Transverse colon (tissue), 4 donors: ENCODE measurements at regions not wholly inside any gene's neighbourhood (a gene's known extent, or its start where the extent isn't known, plus 50 kb on each side); places are given as distances from the start of the nearest gene placed in this dataset.

ENCODE experiments used
- DNase-seq: peaks from one replicate; pipeline ENCODE4 v3.0.0-alpha.2; 2019
- H3K27ac ChIP-seq, 4 donors: fragments of 200-600 bp; sonication (generic); 2 replicates each; pipeline ENCODE4 v1.5.1; 2016 to 2018; ENCODE audit warnings: inconsistent platforms in 4 of 4
- H3K27me3 ChIP-seq: fragments of 200-600 bp; sonication (generic); 2 replicates; pipeline ENCODE4 v1.5.1; 2017; ENCODE audit warnings: inconsistent platforms
- H3K36me3 ChIP-seq, 4 donors: fragments of 200-600 bp; sonication (generic); 2 replicates each; pipeline ENCODE4 v1.5.1; 2017 to 2019; ENCODE audit warnings: inconsistent platforms in 4 of 4
- H3K4me1 ChIP-seq, 4 donors: fragments of 200-600 bp; sonication (generic); 2 replicates each; pipeline ENCODE4 v1.5.1; 2017 to 2020; ENCODE audit warnings: inconsistent platforms in 4 of 4
- H3K4me3 ChIP-seq, 4 donors: fragments of 200-600 bp; sonication (generic); 1 replicate in 1 of 4; 2 replicates in 3 of 4; pipeline versions ENCODE4 v1.5.1 to v1.6.1; 2017 to 2019; ENCODE audit warnings: inconsistent platforms in 4 of 4
- H3K9me3 ChIP-seq, 2 donors: fragments of 200-600 bp; sonication (generic); 2 replicates each; pipeline ENCODE4 v1.5.1; 2017 to 2019; ENCODE audit warnings: inconsistent platforms in 2 of 2
- CTCF ChIP-seq, 5 experiments: fragments of 200-600 bp in 3 of 5; fragments of 450-650 bp in 2 of 5; sonication (generic) in 3 of 5; IDR thresholded peaks; 1 replicate in 2 of 5; 2 replicates in 3 of 5; pipeline ENCODE4 v1.5.1; 2016 to 2017; ENCODE audit warnings: antibody characterized with exemption in 5 of 5, inconsistent platforms in 3 of 5, mild to moderate bottlenecking in 2 of 5, moderate library complexity in 1 of 5
- EP300 ChIP-seq: sonication (generic); formaldehyde crosslinking; IDR thresholded peaks from one replicate; pipeline ENCODE4 v1.6.1; 2017; ENCODE audit warnings: antibody characterized with exemption, low read depth
- POLR2A ChIP-seq: fragments of 450-650 bp; IDR thresholded peaks from one replicate; pipeline ENCODE4 v1.6.1; 2016; ENCODE audit warnings: antibody characterized with exemption, mild to moderate bottlenecking, moderate library complexity
- POLR2AphosphoS5 ChIP-seq, 3 donors: sonication (generic); formaldehyde crosslinking; IDR thresholded peaks; one replicate each; pipeline ENCODE4 v1.6.1; 2016; ENCODE audit warnings: antibody characterized with exemption in 3 of 3
- WGBS, 2 donors: methylation state at CpG; one replicate each; pipeline ENCODE4 v1.1.5; 2018; ENCODE audit warnings: low coverage in 1 of 2; 5-methylcytosine and 5-hydroxymethylcytosine counted together
- in situ Hi-C, 4 donors: fragments of 200-750 bp; cut with MboI; loops; one replicate each; pipeline versions ENCODE4 v1.15.0 to v1.15.1; 2017; ENCODE audit warnings: low sequenced_read_pairs in 3 of 4, low pct_ligation_motif_present in 1 of 4, low pct_unique_long_range_greater_than_20kb in 1 of 4
- intact Hi-C: fragments of 100-400 bp; cut with DNase I; formaldehyde crosslinking; loops from one replicate; pipeline ENCODE4 v1.15.1; 2023; ENCODE audit warnings: low total_unique reads

GRCh38 chr13:39803156-39803555, 147.7 kb downstream of the COG6 start:
- DNase-seq = no peak
- TF ChIP-seq EP300 = no peak
- TF ChIP-seq POLR2AphosphoS5 (IDR thresholded peaks at IDR 0.05) = no peak
- no peak for TF ChIP-seq POLR2A
- TF ChIP-seq CTCF (IDR thresholded peaks at IDR 0.05) = no peak
- Histone ChIP-seq H3K4me1 (no peaks in the 10 kb centered on the region), H3K36me3 (no peaks in the 10 kb centered on the region), H3K27ac (no peak overlapping the region), H3K27me3 (no peaks in the 10 kb centered on the region), H3K4me3 (no peak overlapping the region), H3K9me3 (no peaks in the 10 kb centered on the region)
- in situ Hi-C loops = no loop called here
- WGBS, 2 donors = 33 to 40% methylated on average over 2 of the region's 2 CpGs
- intact Hi-C loops = no loop called here

GRCh38 chr13:39803851-39804250, 148.4 kb downstream of the COG6 start:
- in situ Hi-C loops = no loop called here
- Histone ChIP-seq H3K36me3 (no peaks in the 10 kb centered on the region), H3K27ac (no peak overlapping the region), H3K9me3 (no peaks in the 10 kb centered on the region), H3K27me3 (no peaks in the 10 kb centered on the region), H3K4me1 (no peaks in the 10 kb centered on the region), H3K4me3 (no peak overlapping the region)
- no peak for TF ChIP-seq POLR2A
- no peak for TF ChIP-seq EP300
- no peak for TF ChIP-seq POLR2AphosphoS5 (IDR thresholded peaks at IDR 0.05)
- no peak for TF ChIP-seq CTCF (IDR thresholded peaks at IDR 0.05)
- 71 to 83% methylated on average over 1 of the region's 1 CpG for WGBS, 2 donors
- intact Hi-C loops = no loop called here
- DNase-seq = no peak

- no peak overlapping the region for H3K27ac ChIP-seq
- no peak overlapping the region for H3K4me3 ChIP-seq
- intact Hi-C loops (no loop called here), in situ Hi-C loops (no loop called here)
- TF ChIP-seq POLR2A (no peak), CTCF (IDR thresholded peaks at IDR 0.05) (no peak), EP300 (no peak), POLR2AphosphoS5 (IDR thresholded peaks at IDR 0.05) (no peak)
- no peaks in the 10 kb centered on the region for H3K4me1 ChIP-seq
- DNase-seq = no peak
- no peaks in the 10 kb centered on the region for H3K36me3 ChIP-seq
- WGBS, 2 donors = 72 to 80% methylated on average over 5 of the region's 5 CpGs
- H3K27me3 ChIP-seq = no peaks in the 10 kb centered on the region
- H3K9me3 ChIP-seq = no peaks in the 10 kb centered on the region
Measured at GRCh38 chr13:39804332-39805210, 149.1 kb downstream of the COG6 start.

GRCh38 chr13:39809466-39809865, 154.0 kb downstream of the COG6 start:
- no peak overlapping the region for H3K27ac ChIP-seq
- H3K36me3 ChIP-seq = no peaks in the 10 kb centered on the region
- no peaks in the 10 kb centered on the region for H3K4me1 ChIP-seq
- DNase-seq = no peak
- intact Hi-C loops = no loop called here
- in situ Hi-C loops = no loop called here
- WGBS, 2 donors = 86 to 95% methylated on average over 1 of the region's 1 CpG
- TF ChIP-seq POLR2AphosphoS5 (IDR thresholded peaks at IDR 0.05) = no peak
- TF ChIP-seq EP300 = no peak
- TF ChIP-seq CTCF (IDR thresholded peaks at IDR 0.05) = no peak
- no peak for TF ChIP-seq POLR2A
- no peaks in the 10 kb centered on the region for H3K9me3 ChIP-seq
- H3K27me3 ChIP-seq = no peaks in the 10 kb centered on the region
- H3K4me3 ChIP-seq = no peak overlapping the region
